ENCODE measurements at regions not wholly inside any gene's neighbourhood (a gene's known extent, or its start where the extent isn't known, plus 50 kb on each side); places are given as distances from the start of the nearest gene placed in this dataset.

DNA sequence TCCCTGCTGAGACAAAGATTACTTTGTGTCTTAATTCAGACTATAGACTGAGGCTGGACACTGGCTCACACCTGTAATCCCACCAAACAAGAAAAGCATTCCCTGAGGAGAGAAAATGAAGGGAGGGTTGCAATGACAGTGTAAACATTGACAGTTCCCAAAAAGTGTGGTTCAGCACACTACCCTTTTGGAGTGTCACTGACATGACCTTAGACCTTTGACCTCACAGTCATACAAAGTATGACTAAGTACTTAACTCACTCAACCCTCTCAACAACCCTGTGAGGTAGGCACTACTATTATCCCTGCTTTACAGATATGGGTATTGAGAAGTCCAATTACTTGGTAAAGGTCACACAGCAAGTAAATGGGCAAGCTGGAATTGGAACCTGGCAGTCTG, 341.7 kb downstream of the LRRC3B start:
- TF ChIP-seq, protein P1, sequence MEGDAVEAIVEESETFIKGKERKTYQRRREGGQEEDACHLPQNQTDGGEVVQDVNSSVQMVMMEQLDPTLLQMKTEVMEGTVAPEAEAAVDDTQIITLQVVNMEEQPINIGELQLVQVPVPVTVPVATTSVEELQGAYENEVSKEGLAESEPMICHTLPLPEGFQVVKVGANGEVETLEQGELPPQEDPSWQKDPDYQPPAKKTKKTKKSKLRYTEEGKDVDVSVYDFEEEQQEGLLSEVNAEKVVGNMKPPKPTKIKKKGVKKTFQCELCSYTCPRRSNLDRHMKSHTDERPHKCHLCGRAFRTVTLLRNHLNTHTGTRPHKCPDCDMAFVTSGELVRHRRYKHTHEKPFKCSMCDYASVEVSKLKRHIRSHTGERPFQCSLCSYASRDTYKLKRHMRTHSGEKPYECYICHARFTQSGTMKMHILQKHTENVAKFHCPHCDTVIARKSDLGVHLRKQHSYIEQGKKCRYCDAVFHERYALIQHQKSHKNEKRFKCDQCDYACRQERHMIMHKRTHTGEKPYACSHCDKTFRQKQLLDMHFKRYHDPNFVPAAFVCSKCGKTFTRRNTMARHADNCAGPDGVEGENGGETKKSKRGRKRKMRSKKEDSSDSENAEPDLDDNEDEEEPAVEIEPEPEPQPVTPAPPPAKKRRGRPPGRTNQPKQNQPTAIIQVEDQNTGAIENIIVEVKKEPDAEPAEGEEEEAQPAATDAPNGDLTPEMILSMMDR (IDR thresholded peaks at IDR 0.05; ENCODE audit: insufficient read depth, low read depth, low read length, missing control alignments) = no peak
- DNase-seq (ENCODE audit: low read depth) = no peak
- H3K4me3 ChIP-seq (ENCODE audit: low read depth, low read length) = no peak overlapping the region

GRCh38 chr3:26964836-26965235, 342.3 kb downstream of the LRRC3B start:
- H3K4me3 ChIP-seq (ENCODE audit: low read depth, low read length) = no peak overlapping the region
- TF ChIP-seq, protein P1 (IDR thresholded peaks at IDR 0.05; ENCODE audit: insufficient read depth, low read depth, low read length, missing control alignments) = no peak
- DNase-seq (ENCODE audit: low read depth) = no peak

GRCh38 chr3:26967501-26967900, 344.9 kb downstream of the LRRC3B start:
- no peak overlapping the region for H3K4me3 ChIP-seq (ENCODE audit: low read depth, low read length)
- no peak for DNase-seq (ENCODE audit: low read depth)
- TF ChIP-seq, protein P1 (IDR thresholded peaks at IDR 0.05; ENCODE audit: insufficient read depth, low read depth, low read length, missing control alignments) = no peak

GRCh38 chr3:26984416-26985390, 362.1 kb downstream of the LRRC3B start:
- DNase-seq (ENCODE audit: low read depth) = no peak
- TF ChIP-seq, protein P1 (IDR thresholded peaks at IDR 0.05; ENCODE audit: insufficient read depth, low read depth, low read length, missing control alignments) = no peak
- no peak overlapping the region for H3K4me3 ChIP-seq (ENCODE audit: low read depth, low read length)

- DNase-seq (ENCODE audit: low read depth) = no peak
- no peak overlapping the region for H3K4me3 ChIP-seq (ENCODE audit: low read depth, low read length)
- TF ChIP-seq, protein P1 (IDR thresholded peaks at IDR 0.05; ENCODE audit: insufficient read depth, low read depth, low read length, missing control alignments) = no peak
These were observed 366.5 kb downstream of the LRRC3B start for GRCh38 chr3:26989037-26989436.

DNA sequence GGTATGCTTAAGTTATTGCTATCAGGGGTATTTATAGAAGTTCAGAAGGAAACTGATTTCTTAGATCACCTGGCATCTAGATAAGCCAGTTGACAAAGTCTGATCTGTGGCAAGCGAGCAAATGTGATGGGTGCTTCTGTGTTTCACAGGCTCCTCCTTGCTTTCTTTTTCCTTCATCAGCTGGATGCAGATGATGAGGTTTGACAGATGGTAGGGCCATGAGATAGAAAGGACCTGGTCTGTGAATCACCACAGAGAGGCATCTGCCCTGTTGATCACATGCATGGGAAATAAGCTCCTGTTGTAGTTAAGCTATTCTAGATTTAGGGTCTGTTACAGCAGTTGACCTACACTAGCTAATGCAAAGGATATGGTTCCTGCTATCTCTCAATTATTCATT, 372.0 kb downstream of the NEK10 start:
- TF ChIP-seq, protein P1 (IDR thresholded peaks at IDR 0.05; ENCODE audit: insufficient read depth, low read depth, low read length, missing control alignments) = no peak
- no peak overlapping the region for H3K4me3 ChIP-seq (ENCODE audit: low read depth, low read length)
- no peak for DNase-seq (ENCODE audit: low read depth)
